ENCODE measurements at regions not wholly inside any gene's neighbourhood (a gene's known extent, or its start where the extent isn't known, plus 50 kb on each side); places are given as distances from the start of the nearest gene placed in this dataset.

- no peak for DNase-seq (ENCODE audit: low spot score)
- TF ChIP-seq CTCF (IDR thresholded peaks at IDR 0.05), result no peak
- no peak for ATAC-seq (ENCODE audit: low FRiP score)
These were observed 74.8 kb upstream of the ZNF516 start for GRCh38 chr18:76569644-76570419.

- no peak for ATAC-seq (ENCODE audit: low FRiP score)
- TF ChIP-seq CTCF (IDR thresholded peaks at IDR 0.05), result no peak
- DNase-seq (ENCODE audit: low spot score), result no peak
These were observed 73.7 kb upstream of the ZNF516 start for GRCh38 chr18:76568731-76569130.

DNA sequence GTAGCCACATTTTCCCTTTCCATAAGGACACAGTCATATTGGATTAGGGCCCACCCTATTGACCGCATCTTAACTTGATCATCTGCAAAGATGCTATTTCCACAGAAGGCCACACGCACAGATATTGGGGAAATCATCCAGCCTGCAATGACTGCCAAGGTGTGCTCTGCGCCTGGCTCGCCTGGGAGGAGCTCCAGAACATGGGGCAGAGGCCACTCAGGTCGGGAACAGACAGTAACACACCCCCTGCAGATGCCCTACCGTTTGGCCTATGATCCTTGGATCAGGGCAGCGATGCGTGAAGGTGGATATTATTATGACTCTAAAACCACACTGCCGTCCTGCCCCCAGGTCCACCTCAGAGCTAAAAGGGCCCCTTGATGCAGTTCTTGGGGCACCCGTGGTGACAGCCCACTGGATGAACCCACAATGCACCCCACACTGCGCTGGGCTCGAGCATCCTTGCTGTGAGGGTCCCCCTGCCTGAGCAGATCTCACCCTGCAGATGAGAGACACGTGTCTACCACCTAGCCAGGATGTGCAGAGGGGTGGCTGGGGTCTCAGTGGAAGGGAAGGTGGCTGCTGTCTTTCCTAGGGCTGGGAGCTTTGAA lies 72.9 kb upstream of the ZNF516 start:
- no peak for DNase-seq (ENCODE audit: low spot score)
- no peak for ATAC-seq (ENCODE audit: low FRiP score)
- TF ChIP-seq CTCF (IDR thresholded peaks at IDR 0.05), result no peak

DNA sequence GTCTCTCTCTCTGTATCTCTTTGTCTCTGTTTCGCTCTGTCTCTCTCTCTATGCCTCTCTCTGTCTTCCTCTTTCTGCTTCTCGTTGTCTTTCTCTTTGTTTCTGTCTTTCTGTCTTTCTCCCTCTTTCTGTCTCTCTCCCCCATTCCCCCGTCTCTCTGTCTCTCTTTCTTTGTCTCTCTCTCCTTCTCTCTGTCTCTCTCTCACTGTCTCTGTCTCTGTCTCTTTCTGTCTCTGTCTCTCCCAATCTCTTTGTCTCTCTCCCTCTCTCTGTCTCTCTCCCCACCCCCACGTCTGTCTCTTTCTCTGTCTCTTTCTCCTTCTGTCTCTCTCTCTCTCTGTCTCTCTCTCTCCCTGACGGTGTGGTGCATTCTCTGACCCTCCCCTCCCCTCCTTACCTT lies 71.9 kb upstream of the ZNF516 start:
- DNase-seq (ENCODE audit: low spot score) (no peak), ATAC-seq (ENCODE audit: low FRiP score) (no peak)
- no peak for TF ChIP-seq CTCF (IDR thresholded peaks at IDR 0.05)

DNA sequence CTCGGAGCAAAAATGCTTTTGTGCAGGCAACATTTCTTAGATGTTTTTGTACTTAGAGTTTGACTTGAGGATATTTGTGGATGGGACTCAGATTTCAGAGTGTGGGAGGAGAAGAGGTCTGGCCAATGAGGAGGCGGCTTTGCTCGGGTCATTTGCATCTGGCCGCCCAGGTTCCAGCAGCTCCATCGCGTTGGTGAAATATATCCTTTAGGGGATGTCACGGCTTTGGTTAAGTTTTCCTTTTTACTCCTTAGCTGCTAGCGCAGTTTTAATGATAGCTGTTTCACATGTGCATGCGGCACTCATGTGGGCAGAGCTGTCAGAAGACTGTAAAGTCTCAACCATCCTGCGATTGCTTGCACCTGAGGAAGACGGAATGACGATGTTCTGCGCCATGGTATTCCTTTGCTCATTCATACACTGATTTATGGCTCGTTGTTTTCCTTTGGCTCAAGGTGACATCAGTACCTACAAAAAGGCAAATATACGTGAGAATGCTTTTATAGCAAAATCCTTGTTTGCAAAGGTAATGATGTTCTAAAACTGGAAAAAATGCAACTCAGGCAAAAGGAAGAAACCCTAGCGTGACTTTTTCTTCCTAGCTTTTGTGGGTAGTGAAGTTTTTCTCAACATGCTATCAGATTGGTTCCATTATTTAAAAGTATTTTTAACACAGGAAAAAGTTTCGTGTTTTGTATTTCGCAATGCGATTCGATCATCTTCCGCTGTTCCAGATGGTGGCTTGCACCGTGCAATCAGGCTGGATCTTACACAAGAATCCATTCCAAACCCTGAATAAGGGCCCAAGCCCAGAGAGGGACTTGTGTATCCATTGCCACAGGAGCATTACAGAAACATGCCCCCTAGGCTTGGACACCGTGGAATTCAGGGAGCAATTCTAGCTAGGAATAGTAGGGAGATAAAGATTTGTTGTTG lies 70.5 kb upstream of the ZNF516 start:
- DNase-seq (ENCODE audit: low spot score) (peak; percentile 44), ATAC-seq (ENCODE audit: low FRiP score) (peak; percentile 87)
- TF ChIP-seq CTCF (IDR thresholded peaks at IDR 0.05), result no peak

GRCh38 chr18:76564655-76565237 lies 69.7 kb upstream of the ZNF516 start:
- TF ChIP-seq CTCF (IDR thresholded peaks at IDR 0.05), result no peak
- DNase-seq (ENCODE audit: low spot score), result no peak
- ATAC-seq (ENCODE audit: low FRiP score), result peak; percentile 53

Measured in omental fat pad (tissue), 3 donors.